ENCODE measurements at regions not wholly inside any gene's neighbourhood (a gene's known extent, or its start where the extent isn't known, plus 50 kb on each side); places are given as distances from the start of the nearest gene placed in this dataset.

DNA sequence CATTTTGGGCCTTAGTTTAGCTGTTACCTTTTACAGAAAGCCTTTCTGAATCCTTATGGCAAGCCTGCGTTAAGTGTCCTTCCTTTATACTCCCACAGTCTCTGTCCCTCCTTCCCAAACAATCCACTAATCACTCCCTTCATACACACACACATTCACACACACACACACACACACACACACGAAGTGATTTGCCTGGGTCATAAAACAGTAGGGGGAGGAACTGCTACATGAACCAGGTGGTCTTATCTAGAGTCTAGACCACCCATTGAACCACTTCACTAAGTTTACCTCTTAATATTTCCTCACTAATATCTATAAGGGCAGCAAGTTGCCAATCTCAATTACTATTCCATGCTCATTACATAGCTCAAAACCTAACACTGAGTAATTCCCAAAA is 196.7 kb upstream of the GUCY1A2 start:
- Histone ChIP-seq H3K4me3 (ENCODE audit: low read depth, low read length) (no peak overlapping the region), H3K9me3 (ENCODE audit: control insufficient read depth, insufficient read depth, low read length) (no peaks in the 10 kb centered on the region), H3K27me3 (ENCODE audit: control insufficient read depth, insufficient read depth, low read length) (no peaks in the 10 kb centered on the region), H3K27ac (ENCODE audit: low read depth, low read length) (no peak overlapping the region)
- TF ChIP-seq, protein P1, sequence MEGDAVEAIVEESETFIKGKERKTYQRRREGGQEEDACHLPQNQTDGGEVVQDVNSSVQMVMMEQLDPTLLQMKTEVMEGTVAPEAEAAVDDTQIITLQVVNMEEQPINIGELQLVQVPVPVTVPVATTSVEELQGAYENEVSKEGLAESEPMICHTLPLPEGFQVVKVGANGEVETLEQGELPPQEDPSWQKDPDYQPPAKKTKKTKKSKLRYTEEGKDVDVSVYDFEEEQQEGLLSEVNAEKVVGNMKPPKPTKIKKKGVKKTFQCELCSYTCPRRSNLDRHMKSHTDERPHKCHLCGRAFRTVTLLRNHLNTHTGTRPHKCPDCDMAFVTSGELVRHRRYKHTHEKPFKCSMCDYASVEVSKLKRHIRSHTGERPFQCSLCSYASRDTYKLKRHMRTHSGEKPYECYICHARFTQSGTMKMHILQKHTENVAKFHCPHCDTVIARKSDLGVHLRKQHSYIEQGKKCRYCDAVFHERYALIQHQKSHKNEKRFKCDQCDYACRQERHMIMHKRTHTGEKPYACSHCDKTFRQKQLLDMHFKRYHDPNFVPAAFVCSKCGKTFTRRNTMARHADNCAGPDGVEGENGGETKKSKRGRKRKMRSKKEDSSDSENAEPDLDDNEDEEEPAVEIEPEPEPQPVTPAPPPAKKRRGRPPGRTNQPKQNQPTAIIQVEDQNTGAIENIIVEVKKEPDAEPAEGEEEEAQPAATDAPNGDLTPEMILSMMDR (IDR thresholded peaks at IDR 0.05; ENCODE audit: low read depth, low read length) = no peak
- POLR2A ChIA-PET = no interaction called here
- DNase-seq (ENCODE audit: low read depth, low spot score) = no peak
- CTCF ChIA-PET = no interaction called here

DNA sequence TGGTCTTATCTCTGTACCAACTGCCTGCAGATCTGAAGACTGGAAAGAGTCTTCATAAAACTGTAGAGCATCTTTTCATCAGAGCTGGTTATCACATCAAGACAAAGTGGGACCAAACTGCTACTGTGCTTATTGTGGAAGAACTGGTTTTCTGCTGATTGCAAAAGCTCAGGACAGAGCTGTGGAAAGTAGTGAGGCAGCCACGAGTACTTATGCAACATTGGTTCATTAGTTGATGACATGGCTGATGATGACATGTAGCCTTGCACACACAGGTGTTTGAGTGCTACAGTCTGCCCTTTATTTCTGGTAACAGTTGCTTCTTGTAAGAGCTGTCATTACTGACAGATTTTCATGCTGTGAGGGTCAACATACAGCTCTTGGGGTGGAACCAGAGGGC is 185.4 kb upstream of the GUCY1A2 start:
- DNase-seq (ENCODE audit: low read depth, low spot score) = no peak
- Histone ChIP-seq H3K27ac (ENCODE audit: low read depth, low read length) (no peak overlapping the region), H3K9me3 (ENCODE audit: control insufficient read depth, insufficient read depth, low read length) (no peaks in the 10 kb centered on the region), H3K27me3 (ENCODE audit: control insufficient read depth, insufficient read depth, low read length) (no peaks in the 10 kb centered on the region), H3K4me3 (ENCODE audit: low read depth, low read length) (no peak overlapping the region)
- TF ChIP-seq, protein P1 (IDR thresholded peaks at IDR 0.05; ENCODE audit: low read depth, low read length) = no peak
- CTCF ChIA-PET = no interaction called here
- POLR2A ChIA-PET = no interaction called here

DNA sequence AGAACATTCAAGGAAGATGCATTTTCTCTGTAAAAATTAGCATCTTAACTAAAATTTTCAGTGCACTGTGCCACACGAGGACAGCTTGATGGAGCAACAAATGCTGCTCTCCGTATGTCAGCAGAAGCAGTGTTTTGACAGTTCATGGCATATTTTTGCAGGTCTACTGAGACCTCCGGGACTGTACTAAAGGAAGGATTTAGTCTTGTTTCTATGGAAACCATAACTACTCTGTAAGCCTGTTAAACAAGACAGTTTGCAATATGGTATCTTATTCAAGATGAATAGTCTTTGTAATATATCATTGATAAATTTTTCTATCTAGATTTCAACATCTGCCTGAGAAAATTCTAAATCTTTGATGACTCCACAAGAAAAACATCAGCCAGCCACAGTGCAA is 184.0 kb upstream of the GUCY1A2 start:
- no peak overlapping the region for H3K27ac ChIP-seq (ENCODE audit: low read depth, low read length)
- TF ChIP-seq, protein P1 (IDR thresholded peaks at IDR 0.05; ENCODE audit: low read depth, low read length) = no peak
- no peak overlapping the region for H3K4me3 ChIP-seq (ENCODE audit: low read depth, low read length)
- POLR2A ChIA-PET = no interaction called here
- CTCF ChIA-PET = no interaction called here
- no peaks in the 10 kb centered on the region for H3K27me3 ChIP-seq (ENCODE audit: control insufficient read depth, insufficient read depth, low read length)
- H3K9me3 ChIP-seq (ENCODE audit: control insufficient read depth, insufficient read depth, low read length) = no peaks in the 10 kb centered on the region
- no peak for DNase-seq (ENCODE audit: low read depth, low spot score)

DNA sequence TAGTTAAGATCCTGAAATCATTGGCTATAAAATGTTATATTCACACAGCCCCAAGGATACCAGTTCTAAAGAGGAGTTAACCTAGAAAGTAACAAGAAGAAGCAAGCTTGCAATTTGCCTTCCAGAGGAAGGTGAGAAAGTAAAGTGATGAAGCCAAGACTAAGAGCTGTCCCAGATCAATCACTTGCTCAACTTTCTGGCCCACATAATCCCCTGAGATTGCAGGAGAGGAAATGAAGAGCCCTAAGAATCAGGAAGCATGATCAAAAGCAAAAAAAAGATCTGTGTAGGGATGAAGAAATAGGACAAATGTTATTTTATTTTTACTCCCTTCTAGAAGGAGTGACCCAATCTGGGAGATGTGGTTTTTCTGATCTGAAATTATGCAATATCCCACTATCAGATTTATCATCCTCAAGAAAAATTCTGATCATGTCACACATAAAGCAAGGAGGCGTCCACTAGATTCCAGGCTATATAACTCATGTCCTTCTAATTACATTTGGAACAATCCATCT is 180.3 kb upstream of the GUCY1A2 start:
- H3K9me3 ChIP-seq (ENCODE audit: control insufficient read depth, insufficient read depth, low read length) = no peaks in the 10 kb centered on the region
- no peak overlapping the region for H3K27ac ChIP-seq (ENCODE audit: low read depth, low read length)
- CTCF ChIA-PET = no interaction called here
- TF ChIP-seq, protein P1 (IDR thresholded peaks at IDR 0.05; ENCODE audit: low read depth, low read length) = no peak
- no peaks in the 10 kb centered on the region for H3K27me3 ChIP-seq (ENCODE audit: control insufficient read depth, insufficient read depth, low read length)
- no peak overlapping the region for H3K4me3 ChIP-seq (ENCODE audit: low read depth, low read length)
- POLR2A ChIA-PET = interaction anchor here (0.6 kb wide), 1 partner anchor 134 kb away, joined by 5 read pairs; no protein-coding TSS in a partner anchor
- no peak for DNase-seq (ENCODE audit: low read depth, low spot score)

DNA sequence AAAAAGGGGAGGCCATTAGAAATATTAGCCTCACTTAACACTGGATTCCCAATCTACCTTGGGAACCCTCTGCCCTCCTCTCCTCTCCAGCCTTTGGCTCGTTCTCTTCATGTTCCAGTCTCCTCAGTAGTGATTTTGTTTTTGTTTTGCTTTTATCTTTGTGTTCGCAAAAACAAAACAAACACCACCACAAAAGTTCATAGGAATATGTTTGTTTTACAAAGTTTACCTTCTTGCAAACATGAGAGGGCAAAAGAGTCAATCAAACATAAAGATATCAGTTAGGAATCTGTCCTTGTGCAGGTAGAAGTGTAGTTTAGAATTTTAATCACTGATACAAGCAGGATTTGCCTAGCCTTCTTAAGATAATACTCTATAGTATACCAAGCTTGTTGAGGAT is 179.7 kb upstream of the GUCY1A2 start:
- no peak for DNase-seq (ENCODE audit: low read depth, low spot score)
- TF ChIP-seq, protein P1 (IDR thresholded peaks at IDR 0.05; ENCODE audit: low read depth, low read length) = no peak
- Histone ChIP-seq H3K9me3 (ENCODE audit: control insufficient read depth, insufficient read depth, low read length) (no peaks in the 10 kb centered on the region), H3K27ac (ENCODE audit: low read depth, low read length) (no peak overlapping the region), H3K27me3 (ENCODE audit: control insufficient read depth, insufficient read depth, low read length) (no peaks in the 10 kb centered on the region), H3K4me3 (ENCODE audit: low read depth, low read length) (no peak overlapping the region)
- POLR2A ChIA-PET = no interaction called here
- CTCF ChIA-PET = no interaction called here
